ENCODE measurements at regions not wholly inside any gene's neighbourhood (a gene's known extent, or its start where the extent isn't known, plus 50 kb on each side); places are given as distances from the start of the nearest gene placed in this dataset.

DNA sequence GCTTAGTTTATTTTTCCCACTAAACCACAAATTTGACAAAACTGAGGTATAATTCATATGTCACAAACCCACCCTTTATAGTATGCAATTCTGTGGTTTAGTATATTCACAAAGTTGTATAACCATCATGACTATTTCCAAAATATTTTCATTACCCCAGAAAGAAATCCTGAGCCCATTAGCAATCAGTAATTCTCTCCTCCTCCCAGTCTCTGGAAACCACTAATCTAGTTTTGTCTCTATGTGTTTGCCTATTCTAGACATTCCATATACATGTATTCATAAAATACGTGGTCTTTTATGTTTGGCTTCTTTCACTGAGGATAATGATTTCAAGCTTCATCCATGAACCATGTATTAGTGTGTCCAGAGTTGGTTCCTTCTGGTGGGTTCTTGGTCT lies 267.6 kb downstream of the AEBP2 start:
- Histone ChIP-seq H2BK15ac (ENCODE audit: low read depth, low read length) (no peak overlapping the region), H3K27me3 (ENCODE audit: control insufficient read depth, insufficient read depth, low read length) (no peaks in the 10 kb centered on the region), H2BK20ac (ENCODE audit: low read depth, low read length) (peak overlapping the region; percentile 44), H3K56ac (ENCODE audit: extremely low read depth, insufficient read depth, low read length) (no peak overlapping the region), H3K4ac (ENCODE audit: low read depth, low read length) (peak overlapping the region; percentile 45; the same call in 1 of the 2 replicates), H2AFZ (replicated peaks; ENCODE audit: low read length, poor library complexity) (no peak overlapping the region), H4K5ac (ENCODE audit: low read depth, low read length) (no peak overlapping the region; the same call in 1 of the 2 replicates), H3K36me3 (ENCODE audit: control insufficient read depth, insufficient read depth, low read length) (no peaks in the 10 kb centered on the region), H2BK5ac (ENCODE audit: low read depth, low read length, poor library complexity, severe bottlenecking) (peak overlapping the region; percentile 95), H2AK9ac (replicated peaks; ENCODE audit: low read depth, low read length, poor library complexity) (no peak overlapping the region), H3K27ac (ENCODE audit: insufficient read depth, low read length) (no peak overlapping the region), H3K18ac (ENCODE audit: low read depth, low read length) (peak overlapping the region; percentile 57; the same call in 1 of the 2 replicates), H4K8ac (ENCODE audit: low read depth in 2 of 2, low read length in 2 of 2) (no peak overlapping the region), H2BK120ac (ENCODE audit: low read depth, low read length) (peak overlapping the region; percentile 10; the same call in 1 of the 2 replicates), H3K9ac (ENCODE audit: low read depth, low read length) (no peak overlapping the region), H3K4me1 (ENCODE audit: control insufficient read depth, insufficient read depth, low read length) (peaks cover 13% of the 10 kb centered on the region), H3K79me1 (ENCODE audit: low read depth in 1 of 2, low read length in 2 of 2) (no peaks in the 10 kb centered on the region; a peak in 1 of 4 replicates), H3K4me2 (ENCODE audit: low read depth, low read length) (no peak overlapping the region), H4K20me1 (ENCODE audit: insufficient read depth, low read length) (no peaks in the 10 kb centered on the region), H4K91ac (ENCODE audit: insufficient read depth, low read depth, low read length) (0 out of 2 replicates have a peak overlapping the region, but pooled peaks have one; percentile 62), H3K14ac (replicated peaks; ENCODE audit: low read depth, low read length) (no peak overlapping the region), H3K4me3 (ENCODE audit: insufficient read depth, low read depth, low read length) (no peak overlapping the region), H3K9me1 (ENCODE audit: insufficient read depth, low read length) (no peaks in the 10 kb centered on the region; the same call in 1 of the 2 replicates), H3K23ac (ENCODE audit: low read depth, low read length) (no peak overlapping the region), H2AK5ac (ENCODE audit: low read depth, low read length) (no peak overlapping the region; the same call in 1 of the 2 replicates), H3K9me3 (ENCODE audit: control insufficient read depth, insufficient read depth, low read length) (peaks cover 10% of the 10 kb centered on the region; the same call in 1 of the 2 replicates)
- no TSS peak for BruUV-seq (replicated peaks)
- ChIA-PET CTCF (no interaction called here), POLR2A (ENCODE audit: unreplicated experiment) (no interaction called here)
- in situ Hi-C loops (cut with MboI; ENCODE audit: low sequenced_read_pairs) (no loop called here), dilution Hi-C loops (cut with HindIII; ENCODE audit: low sequenced_read_pairs, unreplicated experiment) (no loop called here), intact Hi-C loops (cut with micrococcal nuclease) (no loop called here)
- peak; percentile 62 for DNase-seq
- no CpG with 5 or more reads among the region's 1 CpG for WGBS, 2 experiments (ENCODE audit: extremely low coverage in 2 of 2, insufficient read length in 1 of 2)
- no peak for TF ChIP-seq MAZ (IDR thresholded peaks at IDR 0.05; ENCODE audit: borderline replicate concordance, low read depth, low read length)
- no peak for TF ChIP-seq POLR2A (IDR thresholded peaks at IDR 0.05; ENCODE audit: low read depth, low read length)
- no peak for TF ChIP-seq MXI1 (IDR thresholded peaks at IDR 0.05; ENCODE audit: borderline replicate concordance, low read depth, low read length)
- TF ChIP-seq RCOR1 (IDR thresholded peaks at IDR 0.05; ENCODE audit: insufficient replicate concordance, low read length) = no peak
- no peak for TF ChIP-seq CEBPB (IDR thresholded peaks at IDR 0.05; ENCODE audit: low read depth, low read length)
- TF ChIP-seq, protein P1, sequence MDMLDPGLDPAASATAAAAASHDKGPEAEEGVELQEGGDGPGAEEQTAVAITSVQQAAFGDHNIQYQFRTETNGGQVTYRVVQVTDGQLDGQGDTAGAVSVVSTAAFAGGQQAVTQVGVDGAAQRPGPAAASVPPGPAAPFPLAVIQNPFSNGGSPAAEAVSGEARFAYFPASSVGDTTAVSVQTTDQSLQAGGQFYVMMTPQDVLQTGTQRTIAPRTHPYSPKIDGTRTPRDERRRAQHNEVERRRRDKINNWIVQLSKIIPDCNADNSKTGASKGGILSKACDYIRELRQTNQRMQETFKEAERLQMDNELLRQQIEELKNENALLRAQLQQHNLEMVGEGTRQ (IDR thresholded peaks at IDR 0.05; ENCODE audit: low read depth, low read length) = no peak
- no peak for TF ChIP-seq RFX5 (IDR thresholded peaks at IDR 0.05; ENCODE audit: low read depth, low read length)
- TF ChIP-seq BHLHE40 (IDR thresholded peaks at IDR 0.05; ENCODE audit: low read depth, low read length) = no peak
- ATAC-seq (ENCODE audit: low read depth) = no peak
